T follicular helper cell (primary cell): ENCODE measurements at regions not wholly inside any gene's neighbourhood (a gene's known extent, or its start where the extent isn't known, plus 50 kb on each side); places are given as distances from the start of the nearest gene placed in this dataset.

Experiments
- DNase-seq: peaks from one replicate; pipeline ENCODE4 v3.0.0-alpha.2; 2020; ENCODE audit warnings: low read depth

DNA sequence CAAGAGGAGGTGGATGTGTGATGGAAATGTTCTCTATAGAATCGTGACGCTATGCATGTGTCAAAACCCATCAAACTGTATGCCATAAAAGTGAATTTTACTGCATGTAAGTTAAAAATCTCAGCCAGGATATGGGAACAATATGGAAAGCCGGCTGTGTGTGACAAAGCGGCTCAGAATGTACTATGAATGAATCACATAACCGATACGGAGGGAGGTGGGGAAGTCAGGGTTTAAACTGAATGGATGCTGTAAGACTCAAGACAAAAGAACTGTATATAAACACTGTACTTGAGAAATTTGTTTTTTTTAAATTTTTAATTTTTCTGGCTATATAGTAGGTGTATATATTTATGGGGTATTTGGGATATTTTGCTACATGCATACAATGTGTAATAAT is 111.6 kb upstream of the PDE4B start:
- no peak for DNase-seq

DNA sequence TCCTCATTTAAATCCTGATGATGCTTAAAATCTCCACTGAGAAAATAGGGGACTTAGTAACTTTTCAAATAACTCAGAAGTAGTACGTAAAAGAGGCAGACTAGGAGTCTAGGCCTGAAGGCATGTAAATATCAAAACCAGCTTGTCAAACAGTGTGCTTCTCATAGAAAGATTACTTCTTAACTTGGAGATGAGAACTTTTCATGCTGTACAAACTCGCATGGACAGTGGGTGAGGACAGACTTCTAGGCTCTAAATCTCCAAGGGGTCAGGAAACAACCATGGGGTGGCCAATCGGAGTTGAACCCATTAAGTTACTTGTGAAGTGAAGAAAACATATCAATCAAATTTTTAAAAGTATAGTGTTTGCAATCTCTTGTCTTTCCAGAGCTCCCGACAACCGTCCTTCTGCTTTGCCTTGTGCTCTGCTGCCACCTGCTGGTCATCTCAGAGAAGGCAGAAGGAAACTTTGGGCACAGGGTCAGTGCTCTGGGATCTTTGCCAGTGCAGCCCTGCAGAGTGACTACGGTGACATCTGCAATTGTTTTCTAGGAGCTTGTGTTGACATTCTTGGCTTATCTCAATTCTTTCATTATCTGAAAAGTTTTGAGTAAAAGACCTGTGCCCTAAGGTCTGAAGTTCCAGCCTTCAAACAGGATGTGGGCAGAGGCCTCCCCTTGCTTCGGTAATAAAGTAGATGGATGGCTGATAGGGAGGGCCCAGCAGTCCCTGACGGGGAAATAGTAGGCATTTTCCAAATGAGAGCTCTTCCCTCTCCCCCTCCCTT is 105.1 kb upstream of the PDE4B start:
- DNase-seq = peak; percentile 65

DNA sequence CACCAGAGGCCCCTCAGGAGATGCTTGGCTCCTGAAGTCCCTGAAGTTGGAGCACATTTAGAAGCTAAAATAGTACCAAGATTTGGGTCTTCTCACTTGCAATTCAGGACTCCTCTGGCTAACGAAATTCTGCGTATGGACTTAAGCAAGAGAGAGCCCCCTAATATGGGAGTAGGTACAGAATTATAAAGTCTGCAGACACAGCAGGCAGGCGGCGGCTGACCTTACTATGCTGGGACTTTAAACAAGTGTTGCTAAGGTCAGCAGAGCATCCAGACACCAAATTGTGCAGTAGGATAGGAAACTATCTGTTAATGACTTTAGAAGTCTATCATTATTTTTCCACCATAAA is 104.5 kb upstream of the PDE4B start:
- DNase-seq = no peak

DNA sequence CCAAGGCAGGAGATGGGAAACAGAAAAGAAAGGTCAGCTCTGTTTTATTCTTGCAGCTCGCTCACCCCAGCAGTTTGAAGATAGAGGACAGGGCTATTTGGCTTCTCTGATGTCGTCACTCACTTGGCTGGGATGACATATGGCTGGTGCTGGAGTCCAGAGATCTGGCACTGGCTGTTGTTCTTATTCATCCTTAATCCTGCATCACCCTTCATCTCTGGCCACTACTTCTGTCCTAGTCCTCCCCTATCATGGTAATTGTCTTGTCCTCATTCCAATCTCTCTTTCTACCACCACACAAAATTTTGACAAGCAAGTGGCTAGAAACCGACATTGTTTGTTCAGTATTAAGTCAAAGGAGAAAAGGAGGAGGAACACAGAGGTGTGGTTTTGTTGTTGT is 103.8 kb upstream of the PDE4B start:
- DNase-seq = no peak

DNA sequence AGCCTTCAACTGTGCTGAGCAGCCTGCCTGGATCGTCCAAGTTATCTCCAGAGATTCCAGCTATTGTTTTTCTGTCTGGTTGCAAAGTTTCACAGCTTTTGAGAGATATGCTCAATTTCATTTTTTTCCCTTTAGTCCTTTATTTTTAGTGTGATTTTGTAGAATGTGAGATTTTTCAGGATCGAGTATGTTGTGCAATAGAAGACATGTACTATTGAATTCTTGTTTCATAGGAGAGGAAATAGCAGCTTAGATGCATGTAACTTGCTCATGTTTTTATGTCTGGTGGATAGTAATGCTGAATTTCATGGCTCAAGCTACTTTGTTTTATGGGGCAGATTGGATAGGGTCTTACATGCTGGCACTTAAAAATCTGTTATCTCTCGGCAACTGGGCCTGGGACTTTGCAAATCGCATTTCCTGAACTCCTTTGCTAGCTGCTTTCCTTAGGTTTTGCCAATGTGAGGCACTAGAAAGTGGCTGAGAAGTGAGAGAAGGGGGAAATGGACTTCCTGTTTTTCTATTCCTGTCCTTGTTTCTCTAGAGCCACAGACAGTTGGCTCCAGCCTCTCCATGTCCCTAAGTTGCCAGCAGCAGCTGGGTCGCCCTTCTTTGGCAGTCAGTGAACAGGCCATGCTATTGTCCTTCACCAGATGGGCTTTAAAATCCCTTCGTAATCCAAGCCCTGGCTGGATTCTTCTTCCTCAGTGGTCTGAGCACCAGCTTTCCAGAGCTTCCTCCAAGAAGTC is 101.4 kb upstream of the PDE4B start:
- DNase-seq = no peak

DNA sequence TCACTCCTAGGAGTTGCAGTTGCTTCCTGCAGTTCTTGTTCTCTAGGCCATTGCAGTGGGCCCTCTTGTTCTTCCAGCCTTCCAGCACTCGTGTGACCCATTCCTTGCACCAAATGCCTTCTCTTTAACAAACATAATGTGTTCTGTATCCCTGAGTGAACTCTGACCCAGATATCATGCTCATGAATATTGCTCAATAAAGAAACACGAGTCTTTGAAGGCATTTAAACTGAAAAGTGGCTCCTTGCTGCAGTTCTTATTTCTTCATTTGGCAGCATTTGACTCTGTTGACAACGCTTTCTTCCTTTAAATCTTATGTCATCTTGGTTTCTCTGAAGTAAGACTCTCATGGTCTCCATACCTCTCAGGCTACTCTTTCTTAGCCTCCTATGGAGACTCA is 100.7 kb upstream of the PDE4B start:
- no peak for DNase-seq

DNA sequence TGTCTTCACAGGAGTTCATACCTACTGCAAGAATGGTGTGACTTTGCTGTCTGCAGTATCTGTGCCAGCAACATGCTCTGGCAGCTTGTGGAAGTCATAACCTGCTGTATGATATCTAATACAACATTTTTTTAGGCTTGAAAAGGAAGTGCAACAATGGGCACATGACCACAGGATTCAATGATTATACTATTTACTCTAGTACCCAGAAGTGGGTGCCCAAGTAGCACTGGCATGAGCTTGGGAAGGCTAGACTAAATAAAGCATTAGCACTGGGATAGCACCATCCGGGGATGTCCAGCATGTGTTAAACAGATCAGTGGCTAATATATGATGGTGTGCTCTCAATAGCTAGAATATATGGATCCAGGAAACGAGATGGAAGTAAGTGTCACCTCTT is 98.6 kb upstream of the PDE4B start:
- DNase-seq = no peak

DNA sequence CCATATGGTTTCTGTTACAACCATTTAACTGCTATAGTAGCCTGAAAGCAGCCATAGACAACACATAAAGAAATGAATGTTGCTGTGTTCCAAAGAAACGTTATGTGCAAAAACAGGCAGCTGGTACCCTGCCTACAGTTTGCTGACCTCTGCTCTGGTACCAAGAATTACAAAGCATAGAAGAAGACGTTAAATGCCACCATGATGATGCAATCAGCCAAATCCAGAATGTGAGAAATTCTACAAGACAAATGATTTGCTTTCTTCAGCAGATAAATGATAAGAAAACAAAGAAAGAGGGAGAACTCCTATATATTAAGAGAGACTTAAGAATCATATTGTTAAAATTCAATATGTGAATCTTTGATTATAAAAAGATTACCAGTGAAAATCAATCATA is 97.8 kb upstream of the PDE4B start:
- DNase-seq = no peak

DNA sequence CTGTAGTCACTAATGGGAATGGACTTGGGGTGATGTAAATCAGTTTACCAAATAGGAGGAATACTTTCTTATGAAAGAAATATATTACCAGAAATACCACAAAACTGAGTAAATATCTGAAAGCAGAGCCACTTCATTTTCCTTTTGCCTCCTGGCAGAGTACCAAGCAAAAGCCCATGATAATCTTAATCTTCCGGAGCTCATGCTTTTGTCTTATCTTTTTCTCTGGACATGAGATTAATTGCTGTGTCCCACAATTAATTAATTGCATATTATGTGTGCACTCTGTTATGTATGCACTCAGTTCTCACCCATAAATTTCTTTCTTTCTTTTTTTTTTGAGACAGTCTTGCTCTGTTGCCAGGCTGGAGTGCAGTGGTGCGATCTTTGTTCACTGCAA is 94.1 kb upstream of the PDE4B start:
- no peak for DNase-seq

DNA sequence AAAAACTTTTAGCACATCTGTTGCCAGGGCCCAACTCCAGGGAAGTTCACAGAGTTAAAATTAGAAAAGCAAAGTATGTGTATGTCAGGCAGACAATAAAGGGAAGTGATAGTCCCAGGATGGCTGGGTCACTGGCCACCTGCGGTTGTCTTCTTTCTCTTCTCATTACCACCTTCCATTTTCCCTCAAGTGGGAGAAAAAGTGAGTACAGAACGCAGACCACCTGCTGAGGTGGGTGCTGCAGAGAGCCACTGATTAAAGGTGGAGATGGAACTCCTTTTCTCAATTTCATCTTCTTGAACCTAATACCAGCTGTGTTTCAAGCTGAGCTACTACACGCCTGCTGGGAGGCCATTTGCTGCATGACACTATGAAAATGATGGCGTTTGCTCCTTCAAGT is 88.8 kb upstream of the PDE4B start:
- no peak for DNase-seq

DNA sequence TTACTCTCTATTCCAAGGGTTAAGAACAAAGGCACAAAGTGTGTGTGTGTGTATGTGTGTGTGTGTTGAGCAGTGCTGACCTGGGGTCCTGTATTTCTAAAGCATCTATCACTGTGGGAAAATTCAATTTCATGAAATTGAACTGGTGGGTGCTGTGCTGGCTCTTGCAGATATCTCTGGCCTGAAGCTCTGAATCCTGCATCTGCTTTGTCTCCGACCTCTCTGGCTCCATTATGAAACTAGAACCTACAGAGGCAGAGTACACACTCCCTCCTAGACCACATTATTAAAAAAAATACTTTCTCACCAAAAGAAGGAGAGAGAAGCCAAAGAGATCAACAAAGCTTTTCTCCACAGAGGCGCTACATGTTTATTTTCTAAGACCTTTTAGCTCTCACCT is 88.4 kb upstream of the PDE4B start:
- DNase-seq = no peak

DNA sequence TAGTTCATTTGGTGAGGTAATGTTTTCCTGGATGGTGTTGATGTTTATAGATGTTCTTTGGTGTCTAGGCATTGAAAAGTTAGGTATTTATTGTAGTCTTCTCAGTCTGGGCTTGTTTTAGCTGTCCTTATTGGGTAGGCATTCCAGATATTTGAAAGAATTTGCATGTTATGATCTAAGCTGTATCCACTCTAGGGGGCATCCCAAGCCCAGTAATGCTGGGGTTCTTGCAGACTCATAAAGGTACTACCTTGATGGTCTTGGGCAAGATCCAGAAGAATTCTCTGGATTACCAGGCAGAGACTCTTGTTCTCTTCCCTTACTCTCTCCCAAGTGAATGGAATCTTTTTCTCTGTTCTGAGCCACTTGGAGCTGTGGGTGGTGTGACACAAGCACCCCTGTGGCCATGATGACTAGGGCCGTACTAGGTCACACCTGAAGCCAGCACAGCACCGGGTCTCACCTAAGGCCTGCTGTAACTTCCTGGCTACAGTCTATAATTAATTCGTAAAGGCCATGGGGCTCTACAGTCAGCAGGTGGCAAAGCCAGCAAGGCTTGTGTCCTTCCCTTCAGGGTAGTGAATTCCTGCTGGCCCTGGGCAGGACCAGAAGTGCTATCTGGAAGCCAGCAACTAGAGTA is 74.8 kb upstream of the PDE4B start:
- no peak for DNase-seq

DNA sequence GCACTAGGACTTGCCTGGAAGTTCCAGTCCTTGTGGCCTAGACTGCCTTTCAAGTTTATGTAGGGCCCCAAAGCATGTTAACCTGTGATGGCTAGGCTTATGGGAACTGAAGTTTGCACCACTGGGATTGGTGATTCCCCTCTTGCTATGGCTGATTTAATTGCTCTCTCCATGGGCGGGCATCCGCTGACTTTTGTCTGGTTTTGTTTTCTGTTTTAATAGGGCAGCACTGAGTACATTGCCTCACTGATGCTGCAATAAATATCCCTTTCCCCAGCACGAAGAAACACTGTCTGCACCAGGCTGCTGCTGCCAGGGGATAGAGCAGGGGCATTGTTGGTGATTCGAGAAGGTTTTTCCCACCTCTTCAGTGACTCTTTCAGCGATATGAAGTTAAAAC is 73.3 kb upstream of the PDE4B start:
- no peak for DNase-seq

DNA sequence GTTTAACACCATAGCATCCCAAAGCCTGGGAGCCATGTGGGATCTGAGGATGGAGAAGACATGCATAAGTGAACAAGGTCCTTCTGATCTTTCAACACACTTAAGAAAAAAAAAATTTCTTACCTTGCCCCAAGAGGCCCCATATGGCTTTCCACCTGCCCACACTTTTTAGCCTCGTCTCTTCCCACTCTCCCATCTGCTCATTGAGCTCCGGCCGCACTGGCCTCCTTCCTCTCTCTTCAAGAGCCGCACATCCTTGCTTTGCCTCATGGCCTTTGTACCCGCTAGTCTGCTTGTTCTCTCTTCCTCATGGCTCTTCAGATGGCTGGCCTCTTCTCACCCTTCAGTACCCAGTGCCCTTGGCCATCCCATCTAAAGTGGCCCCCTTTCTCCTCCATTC is 70.2 kb upstream of the PDE4B start:
- DNase-seq = no peak

DNA sequence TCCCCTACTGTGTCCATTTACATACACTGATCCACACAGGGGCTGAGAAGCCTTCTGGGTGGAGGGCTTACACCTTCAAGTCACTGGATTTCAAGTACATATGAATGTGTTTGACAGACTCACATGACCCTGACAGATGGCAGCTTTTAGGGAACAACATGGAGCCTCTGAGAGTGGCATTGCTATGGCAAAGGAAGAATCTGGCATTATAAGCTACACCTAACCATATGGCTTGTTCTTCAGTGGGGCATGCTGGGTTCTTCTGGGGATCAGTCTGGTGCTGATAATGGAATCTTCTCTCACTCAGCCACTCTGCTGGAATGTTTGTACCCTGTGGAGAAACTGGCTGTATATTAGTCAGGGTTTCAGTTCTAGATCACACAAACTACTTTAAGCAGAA is 68.5 kb upstream of the PDE4B start:
- no peak for DNase-seq

DNA sequence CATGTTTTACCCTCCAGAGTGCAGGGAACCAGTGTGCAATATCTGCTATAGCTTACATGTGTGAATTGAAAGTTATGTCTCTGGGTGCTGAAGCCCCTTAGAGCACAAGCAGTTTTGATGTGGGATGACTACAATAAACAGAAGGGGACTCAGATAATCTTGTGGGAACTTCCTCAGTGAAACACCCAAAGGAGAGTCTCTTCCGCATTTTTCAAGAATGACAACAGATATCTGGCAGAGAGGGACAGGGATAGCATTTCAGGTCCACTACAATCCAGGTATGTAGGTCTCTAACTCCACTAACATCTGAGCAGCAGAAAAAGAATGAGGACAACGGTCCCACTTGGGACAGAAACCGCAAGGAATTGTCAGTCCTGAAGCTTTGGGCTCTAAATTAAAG is 67.6 kb upstream of the PDE4B start:
- no peak for DNase-seq

DNA sequence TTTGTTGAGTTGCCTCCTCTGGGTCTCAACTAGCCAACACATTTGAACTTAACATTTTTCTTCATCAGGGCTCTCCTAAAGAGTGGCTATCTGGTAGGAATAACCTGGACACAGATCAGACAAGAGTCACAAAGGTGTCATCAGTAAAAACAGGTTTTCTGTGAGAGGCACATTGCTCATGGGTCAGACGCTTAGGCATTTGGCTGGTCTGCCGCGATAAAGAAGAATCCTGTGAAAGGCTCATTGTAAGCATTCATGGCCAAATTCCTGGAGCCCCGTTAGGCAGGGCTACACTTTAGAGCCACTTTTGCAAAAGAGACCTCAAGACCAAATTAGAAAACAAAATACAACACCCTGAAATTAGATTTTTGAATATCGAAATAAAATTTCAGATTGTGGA is 64.2 kb upstream of the PDE4B start:
- DNase-seq = no peak

DNA sequence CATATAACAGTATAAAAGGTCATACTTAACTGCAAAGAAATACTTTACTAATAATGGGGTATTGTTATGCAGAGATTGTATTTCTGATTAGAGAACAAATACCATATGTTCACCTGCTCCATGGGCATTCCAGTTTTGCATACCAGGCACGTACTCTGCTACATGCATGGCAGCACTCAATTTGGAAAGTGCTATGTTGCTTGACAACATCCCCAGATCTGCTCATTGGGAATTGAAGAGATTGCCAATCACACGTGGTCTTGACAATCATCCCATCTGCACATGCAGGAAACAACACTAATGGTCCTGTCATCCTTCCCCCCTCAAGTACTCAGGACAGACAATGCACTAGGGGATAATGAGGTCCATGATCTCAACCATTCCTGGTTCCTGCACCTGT is 63.4 kb upstream of the PDE4B start:
- no peak for DNase-seq

DNA sequence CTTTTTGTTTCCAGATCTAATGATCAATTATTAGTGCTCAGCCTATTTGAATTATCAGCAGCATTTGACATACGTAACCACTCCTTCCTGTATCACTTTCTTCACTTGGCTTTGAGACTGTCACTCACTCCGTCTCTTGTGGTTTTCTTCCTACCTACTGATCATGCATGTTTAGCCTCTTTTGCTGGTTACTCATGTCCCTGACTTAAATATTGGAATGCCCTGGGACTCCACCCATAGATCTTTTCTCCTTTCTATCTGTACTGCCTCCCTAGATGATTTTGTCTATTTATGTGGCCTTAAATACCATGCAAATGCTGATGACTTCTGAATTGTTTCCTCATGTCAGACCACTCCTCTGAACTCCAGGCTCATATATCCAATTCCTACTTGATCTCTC is 57.7 kb upstream of the PDE4B start:
- no peak for DNase-seq

DNA sequence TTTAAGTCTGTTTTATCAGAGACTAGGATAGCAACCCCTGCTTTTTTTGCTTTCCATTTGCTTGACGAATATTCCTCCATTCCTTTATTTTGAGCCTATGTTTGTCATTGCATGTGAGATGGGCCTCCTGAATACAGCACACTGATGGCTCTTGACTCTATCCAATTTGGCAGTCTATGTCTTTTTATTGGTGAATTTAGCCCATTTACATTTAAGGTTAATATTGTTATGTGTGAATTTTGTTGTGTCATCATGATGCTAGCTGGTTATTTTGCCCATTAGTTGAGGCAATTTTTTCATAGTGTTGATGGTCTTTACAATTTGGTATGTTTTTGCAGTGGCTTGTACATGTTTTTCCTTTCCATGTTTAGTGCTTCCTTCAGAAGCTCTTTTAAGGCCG is 50.7 kb upstream of the PDE4B start:
- DNase-seq = no peak
